IPS-15b (cell line): ENCODE measurements at regions not wholly inside any gene's neighbourhood (a gene's known extent, or its start where the extent isn't known, plus 50 kb on each side); places are given as distances from the start of the nearest gene placed in this dataset.
"Not testable (repeated sequence)": the region's sequence is repeated elsewhere in the genome, so short reads cannot be mapped to it uniquely, and the experiment has no call there.

Source experiments
- H3K27me3 ChIP-seq: one replicate; pipeline ENCODE4 v1.6.1; 2013; ENCODE audit warnings: low read length; ENCODE audit not compliant: control insufficient read depth, insufficient read depth
- H3K36me3 ChIP-seq: one replicate; pipeline ENCODE4 v1.6.1; 2013; ENCODE audit warnings: low read length; ENCODE audit not compliant: control insufficient read depth, insufficient read depth
- H3K4me1 ChIP-seq: one replicate; pipeline ENCODE4 v1.6.1; 2013; ENCODE audit warnings: mild to moderate bottlenecking, low read length; ENCODE audit not compliant: control insufficient read depth, insufficient read depth
- H3K4me3 ChIP-seq: one replicate; pipeline ENCODE4 v1.5.1; 2013; ENCODE audit warnings: low read depth, low read length
- H3K9ac ChIP-seq: one replicate; pipeline ENCODE4 v1.6.1; 2013; ENCODE audit warnings: low read depth, mild to moderate bottlenecking, low read length
- H3K9me3 ChIP-seq: one replicate; pipeline ENCODE4 v1.6.1; 2013; ENCODE audit warnings: mild to moderate bottlenecking, low read length; ENCODE audit not compliant: control insufficient read depth, insufficient read depth

- H3K36me3 ChIP-seq: no peaks in the 10 kb centered on the region
- no peaks in the 10 kb centered on the region for H3K27me3 ChIP-seq
- no peak overlapping the region for H3K9ac ChIP-seq
- no peaks in the 10 kb centered on the region for H3K9me3 ChIP-seq
- no peaks in the 10 kb centered on the region for H3K4me1 ChIP-seq
- H3K4me3 ChIP-seq: no peak overlapping the region
Measured at GRCh38 chr7:153047079-153047959, 287.8 kb downstream of the ACTR3B start.

- no peaks in the 10 kb centered on the region for H3K27me3 ChIP-seq
Measured at GRCh38 chr7:153052206-153052605, 292.7 kb downstream of the ACTR3B start.

GRCh38 chr7:153061910-153062528 lies 302.5 kb downstream of the ACTR3B start:
- H3K9me3 ChIP-seq: no peaks in the 10 kb centered on the region
- no peaks in the 10 kb centered on the region for H3K36me3 ChIP-seq
- H3K4me1 ChIP-seq: no peaks in the 10 kb centered on the region
- H3K9ac ChIP-seq: no peak overlapping the region
- H3K27me3 ChIP-seq: no peaks in the 10 kb centered on the region
- no peak overlapping the region for H3K4me3 ChIP-seq

More at GRCh38 chr7:153052206-153052605, 292.7 kb downstream of the ACTR3B start:
- H3K4me1 ChIP-seq: no peaks in the 10 kb centered on the region
- H3K9me3 ChIP-seq: no peaks in the 10 kb centered on the region
- H3K4me3 ChIP-seq: no peak overlapping the region
- no peaks in the 10 kb centered on the region for H3K36me3 ChIP-seq
- no peak overlapping the region for H3K9ac ChIP-seq

GRCh38 chr7:153065051-153065450 lies 305.5 kb downstream of the ACTR3B start:
- H3K9ac ChIP-seq: no peak overlapping the region
- H3K4me3 ChIP-seq: no peak overlapping the region
- H3K36me3 ChIP-seq: no peaks in the 10 kb centered on the region
- H3K4me1 ChIP-seq: no peaks in the 10 kb centered on the region
- H3K27me3 ChIP-seq: no peaks in the 10 kb centered on the region
- no peaks in the 10 kb centered on the region for H3K9me3 ChIP-seq

- Histone ChIP-seq H3K9me3 (no peaks in the 10 kb centered on the region), H3K4me1 (no peaks in the 10 kb centered on the region), H3K27me3 (no peaks in the 10 kb centered on the region), H3K4me3 (no peak overlapping the region), H3K36me3 (no peaks in the 10 kb centered on the region), H3K9ac (no peak overlapping the region)
Measured at GRCh38 chr7:153066711-153067110, 307.2 kb downstream of the ACTR3B start.

- Histone ChIP-seq H3K9me3 (no peaks in the 10 kb centered on the region), H3K4me1 (no peaks in the 10 kb centered on the region), H3K9ac (no peak overlapping the region), H3K36me3 (no peaks in the 10 kb centered on the region), H3K4me3 (no peak overlapping the region), H3K27me3 (no peaks in the 10 kb centered on the region)
Measured at GRCh38 chr7:153070141-153070540, 310.6 kb downstream of the ACTR3B start.

- Histone ChIP-seq H3K27me3 (no peaks in the 10 kb centered on the region), H3K4me1 (no peaks in the 10 kb centered on the region), H3K9me3 (no peaks in the 10 kb centered on the region), H3K4me3 (no peak overlapping the region), H3K9ac (no peak overlapping the region), H3K36me3 (no peaks in the 10 kb centered on the region)
Measured at GRCh38 chr7:153072806-153073205, 313.3 kb downstream of the ACTR3B start.

- H3K27me3 ChIP-seq, H3K9me3 ChIP-seq, H3K4me3 ChIP-seq: not testable (repeated sequence)
Measured at GRCh38 chr7:153076289-153076688, 316.7 kb downstream of the ACTR3B start.

GRCh38 chr7:153081496-153081895 lies 321.9 kb downstream of the ACTR3B start:
- no peak overlapping the region for H3K4me3 ChIP-seq
- H3K4me1 ChIP-seq: no peaks in the 10 kb centered on the region
- no peaks in the 10 kb centered on the region for H3K36me3 ChIP-seq
- no peaks in the 10 kb centered on the region for H3K9me3 ChIP-seq
- no peak overlapping the region for H3K9ac ChIP-seq
- H3K27me3 ChIP-seq: no peaks in the 10 kb centered on the region

More at GRCh38 chr7:153076289-153076688, 316.7 kb downstream of the ACTR3B start:
- H3K36me3 ChIP-seq, H3K9ac ChIP-seq, H3K4me1 ChIP-seq: not testable (repeated sequence)

GRCh38 chr7:153084278-153084677 lies 324.7 kb downstream of the ACTR3B start:
- Histone ChIP-seq H3K27me3 (no peaks in the 10 kb centered on the region), H3K36me3 (no peaks in the 10 kb centered on the region), H3K4me3 (no peak overlapping the region), H3K9ac (no peak overlapping the region), H3K9me3 (no peaks in the 10 kb centered on the region), H3K4me1 (no peaks in the 10 kb centered on the region)

- Histone ChIP-seq H3K4me1 (peaks cover 3% of the 10 kb centered on the region), H3K4me3 (no peak overlapping the region), H3K27me3 (no peaks in the 10 kb centered on the region), H3K9ac (no peak overlapping the region), H3K36me3 (no peaks in the 10 kb centered on the region), H3K9me3 (no peaks in the 10 kb centered on the region)
Measured at GRCh38 chr7:153087498-153087897, 327.9 kb downstream of the ACTR3B start.

GRCh38 chr7:153088601-153089000 lies 329.0 kb downstream of the ACTR3B start:
- Histone ChIP-seq H3K9ac (no peak overlapping the region), H3K36me3 (no peaks in the 10 kb centered on the region), H3K4me1 (peaks cover 3% of the 10 kb centered on the region), H3K9me3 (no peaks in the 10 kb centered on the region), H3K4me3 (no peak overlapping the region), H3K27me3 (no peaks in the 10 kb centered on the region)
